C4-2B (cell line): ENCODE measurements at regions not wholly inside any gene's neighbourhood (a gene's known extent, or its start where the extent isn't known, plus 50 kb on each side); places are given as distances from the start of the nearest gene placed in this dataset.
"Not testable (repeated sequence)": the region's sequence is repeated elsewhere in the genome, so short reads cannot be mapped to it uniquely, and the experiment has no call there.

ENCODE experiments used
- H3K27ac ChIP-seq: fragments of 450-650 bp; 2 replicates; pipeline ENCODE4 v1.5.1; 2017
- CTCF ChIP-seq: fragments of 450-650 bp; conservative IDR thresholded peaks from 2 replicates; pipeline ENCODE4 v1.5.1; 2017; ENCODE audit warnings: mild to moderate bottlenecking
- ZFX ChIP-seq: fragments of 450-650 bp; IDR thresholded peaks from 2 replicates; pipeline ENCODE4 v1.6.1; 2017

DNA sequence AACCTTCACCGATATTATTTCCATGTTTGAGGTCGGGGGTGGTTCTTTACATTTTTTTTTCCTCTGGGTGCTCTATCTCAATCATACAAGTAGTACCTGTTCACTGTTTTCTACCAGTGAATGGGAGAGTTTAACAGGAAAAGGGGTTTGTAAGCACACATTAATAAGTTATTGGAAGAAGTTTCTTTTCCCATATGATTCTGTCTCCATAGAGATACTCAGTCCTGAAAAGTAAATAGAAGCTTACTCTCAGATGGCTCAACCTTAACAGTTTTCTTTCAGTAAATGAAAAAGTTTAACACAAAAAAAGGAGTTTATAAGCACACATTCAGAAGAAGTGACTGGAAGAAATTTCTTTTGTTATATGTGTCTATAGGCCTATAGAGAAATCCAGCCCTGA lies 995.6 kb upstream of the SLC39A10 start:
- H3K27ac ChIP-seq = no peak overlapping the region
- no peak for TF ChIP-seq ZFX
- no peak for TF ChIP-seq CTCF

- H3K27ac ChIP-seq = not testable (repeated sequence)
Observed at GRCh38 chr2:194639057-194639456, 1018.0 kb upstream of the SLC39A10 start.

DNA sequence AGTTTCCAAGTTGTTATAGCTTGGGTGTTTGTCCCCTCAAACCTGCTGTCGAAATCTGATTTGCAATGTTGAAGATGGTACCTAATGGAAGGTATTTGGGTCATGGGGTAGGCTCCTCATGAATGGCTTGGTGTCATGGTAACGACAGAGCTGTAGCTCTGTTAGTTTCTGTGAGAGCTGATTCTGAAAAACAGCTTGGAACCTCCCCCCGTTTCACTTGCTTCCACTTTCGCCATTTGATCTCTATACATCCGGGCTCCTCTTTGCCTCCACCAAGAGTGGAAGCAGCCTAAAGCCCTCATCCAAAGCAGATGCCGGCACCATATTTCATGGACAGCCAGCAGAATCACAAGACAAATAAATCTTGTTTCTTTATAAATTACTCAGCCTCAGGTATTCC lies 1035.1 kb upstream of the SLC39A10 start:
- TF ChIP-seq ZFX (no peak), CTCF (no peak)
- no peak overlapping the region for H3K27ac ChIP-seq

GRCh38 chr2:194619366-194619765 lies 1037.7 kb upstream of the SLC39A10 start:
- no peak overlapping the region for H3K27ac ChIP-seq
- TF ChIP-seq CTCF (no peak), ZFX (no peak)

DNA sequence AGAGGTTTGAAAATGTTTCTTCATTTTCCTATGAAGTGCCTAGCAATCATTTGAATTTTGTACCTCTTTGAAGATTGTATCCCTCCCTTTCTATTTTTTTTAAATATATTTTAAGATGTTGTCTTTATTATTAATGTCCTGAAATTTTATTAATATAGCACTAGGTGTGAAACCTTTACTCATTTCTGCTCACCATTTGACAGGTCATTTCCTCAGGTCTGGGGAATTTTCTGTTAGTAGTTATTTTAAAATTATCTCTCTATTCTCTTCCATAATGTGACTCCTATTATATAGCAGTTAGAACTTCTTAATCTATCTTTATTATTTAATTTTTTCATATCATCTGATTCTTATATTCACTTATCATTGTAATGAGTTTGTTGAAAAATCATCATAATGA lies 1038.6 kb upstream of the SLC39A10 start:
- TF ChIP-seq CTCF (no peak), ZFX (no peak)
- no peak overlapping the region for H3K27ac ChIP-seq

DNA sequence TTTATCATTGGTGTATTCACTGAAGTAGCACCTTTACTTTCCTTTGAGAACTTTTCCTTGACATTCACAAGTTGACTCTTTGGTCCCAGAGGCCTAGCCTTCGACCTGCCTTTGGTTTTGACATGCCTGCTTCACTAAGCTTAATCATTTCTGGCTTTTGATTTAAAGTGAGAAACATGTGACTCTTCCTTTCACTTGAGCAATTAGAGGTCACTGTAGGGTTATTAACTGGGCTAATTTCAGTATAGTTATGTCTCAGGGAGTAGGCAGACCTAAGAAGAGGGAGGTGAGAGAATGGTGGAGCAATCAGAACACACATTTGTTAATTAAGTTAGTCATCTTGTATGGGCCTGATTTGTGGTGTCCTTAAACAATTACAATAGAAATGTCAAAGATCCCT lies 1040.7 kb upstream of the SLC39A10 start:
- no peak for TF ChIP-seq CTCF
- TF ChIP-seq ZFX = no peak
- no peak overlapping the region for H3K27ac ChIP-seq

DNA sequence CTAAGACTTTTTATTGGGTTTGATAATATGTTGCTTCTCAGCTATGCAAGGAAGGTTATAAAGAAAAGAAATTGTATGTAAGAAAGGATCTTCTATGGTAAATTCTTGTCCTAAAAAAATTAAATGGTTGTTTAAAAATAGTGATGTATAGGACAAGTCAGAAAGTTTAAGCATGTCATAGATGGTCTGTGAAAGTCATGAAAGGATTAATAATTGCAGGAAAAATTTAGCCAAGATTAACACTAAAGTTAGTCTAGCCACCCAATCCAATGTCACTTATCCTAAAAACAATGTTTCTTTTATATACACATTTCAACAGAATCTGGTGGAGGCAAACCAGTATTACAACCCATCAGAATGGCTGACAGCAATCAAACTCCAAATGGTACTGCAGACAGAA lies 1046.7 kb upstream of the SLC39A10 start:
- H3K27ac ChIP-seq = no peak overlapping the region
- TF ChIP-seq CTCF = no peak
- no peak for TF ChIP-seq ZFX

- TF ChIP-seq CTCF (no peak), ZFX (no peak)
- H3K27ac ChIP-seq = no peak overlapping the region
Observed at GRCh38 chr2:194603429-194603828, 1053.6 kb upstream of the SLC39A10 start.
